ENCODE measurements at regions not wholly inside any gene's neighbourhood (a gene's known extent, or its start where the extent isn't known, plus 50 kb on each side); places are given as distances from the start of the nearest gene placed in this dataset.

DNA sequence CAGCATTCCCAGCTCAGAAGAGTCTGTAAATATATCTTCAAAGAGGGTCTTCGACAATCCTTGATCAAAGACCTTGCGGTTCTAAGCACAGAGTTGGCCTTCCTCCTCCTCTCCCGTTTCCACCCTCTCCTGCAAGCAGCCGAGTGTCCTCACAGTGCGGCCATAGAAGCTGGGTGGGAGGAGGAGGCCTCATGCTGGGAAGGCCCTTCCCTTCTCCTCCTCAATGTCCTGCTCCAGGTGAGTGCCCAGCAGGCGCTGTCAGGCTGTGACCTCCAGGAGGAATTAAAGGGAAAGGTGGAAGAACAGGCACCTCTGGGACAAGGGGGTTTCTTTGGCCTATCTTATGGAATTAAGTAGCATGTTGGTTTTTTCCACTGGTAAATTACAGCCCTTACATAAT is 674.2 kb upstream of the ARGLU1 start:
- peaks cover 9 to 11% of the 10 kb centered on the region in 2 experiments for H3K4me1 Mint-ChIP-seq
- no peaks in the 10 kb centered on the region for H3K9me3 Mint-ChIP-seq
- H3K9me3 ChIP-seq (ENCODE audit: control insufficient read depth, low read depth, low read length): no peaks in the 10 kb centered on the region
- no peak overlapping the region for H3K9ac ChIP-seq (ENCODE audit: extremely low read depth, insufficient read length, low read length)
- no peaks in the 10 kb centered on the region for H3K79me2 ChIP-seq (ENCODE audit: insufficient read depth, low read length)
- H3K4me2 ChIP-seq (ENCODE audit: insufficient read depth, insufficient read length, low read length): no peak overlapping the region
- no peak overlapping the region for H2BK20ac ChIP-seq (ENCODE audit: low read depth, low read length, poor library complexity, severe bottlenecking)
- no peaks in the 10 kb centered on the region for H3K79me1 ChIP-seq (ENCODE audit: insufficient read depth, low read depth, low read length, poor library complexity, severe bottlenecking)
- no peaks in the 10 kb centered on the region for H4K20me1 ChIP-seq (ENCODE audit: control insufficient read depth, insufficient read depth, insufficient read length)
- no peaks in the 10 kb centered on the region for H3K27me3 ChIP-seq (ENCODE audit: insufficient read depth, low read length)
- H2BK5ac ChIP-seq (ENCODE audit: insufficient read length, low read length): no peak overlapping the region
- no peak overlapping the region for H2AK5ac ChIP-seq (ENCODE audit: insufficient read length, low read length)
- H3T11ph ChIP-seq (ENCODE audit: low read length): no peak overlapping the region
- H3K27ac ChIP-seq (ENCODE audit: insufficient read length, low read depth, low read length): no peak overlapping the region
- H3K4me1 ChIP-seq (ENCODE audit: insufficient read depth, low read length): no peaks in the 10 kb centered on the region
- H3K36me3 Mint-ChIP-seq (ENCODE audit: insufficient read depth in 1 of 3, low read depth in 3 of 3): peaks cover 0 to 2% (median 0%) of the 10 kb centered on the region in 3 experiments; a peak in 1 of 7 replicates
- H2BK120ac ChIP-seq (ENCODE audit: low read depth, low read length, poor library complexity, severe bottlenecking): no peak overlapping the region
- no peak overlapping the region for H3K23ac ChIP-seq (ENCODE audit: insufficient read length, low read depth, low read length)
- no peak overlapping the region for H3K4me3 Mint-ChIP-seq
- no peak overlapping the region for H3K14ac ChIP-seq (ENCODE audit: insufficient read depth, low read length)
- no peak overlapping the region for H2BK15ac ChIP-seq (ENCODE audit: low read depth, low read length)
- no peak overlapping the region for H3K4ac ChIP-seq (ENCODE audit: low read depth, low read length)
- no peaks in the 10 kb centered on the region for H3K27me3 Mint-ChIP-seq (ENCODE audit: low read depth)
- H3K23me2 ChIP-seq (ENCODE audit: insufficient read length, low read depth, low read length, poor library complexity, severe bottlenecking): no peaks in the 10 kb centered on the region
- no peak for DNase-seq
- no peak overlapping the region for H4K8ac ChIP-seq (replicated peaks; ENCODE audit: insufficient read length, low read depth, low read length)
- H3K27ac Mint-ChIP-seq: no peak overlapping the region; a peak in 1 of 7 replicates
- H4K5ac ChIP-seq (ENCODE audit: insufficient read length, low read depth, low read length): no peak overlapping the region
- H2AFZ ChIP-seq (ENCODE audit: low read length): no peak overlapping the region
- no peak overlapping the region for H4K91ac ChIP-seq (ENCODE audit: insufficient read length, low read depth, low read length)
- no peak overlapping the region for H2BK12ac ChIP-seq (ENCODE audit: insufficient read length, low read depth, low read length)
- H3K56ac ChIP-seq (ENCODE audit: insufficient read length, low read depth, low read length): no peak overlapping the region
- no CpG with 5 or more reads among the region's 6 CpGs for WGBS (ENCODE audit: extremely low coverage, insufficient read length, low lambda C conversion rate)
- TF ChIP-seq, protein P1, sequence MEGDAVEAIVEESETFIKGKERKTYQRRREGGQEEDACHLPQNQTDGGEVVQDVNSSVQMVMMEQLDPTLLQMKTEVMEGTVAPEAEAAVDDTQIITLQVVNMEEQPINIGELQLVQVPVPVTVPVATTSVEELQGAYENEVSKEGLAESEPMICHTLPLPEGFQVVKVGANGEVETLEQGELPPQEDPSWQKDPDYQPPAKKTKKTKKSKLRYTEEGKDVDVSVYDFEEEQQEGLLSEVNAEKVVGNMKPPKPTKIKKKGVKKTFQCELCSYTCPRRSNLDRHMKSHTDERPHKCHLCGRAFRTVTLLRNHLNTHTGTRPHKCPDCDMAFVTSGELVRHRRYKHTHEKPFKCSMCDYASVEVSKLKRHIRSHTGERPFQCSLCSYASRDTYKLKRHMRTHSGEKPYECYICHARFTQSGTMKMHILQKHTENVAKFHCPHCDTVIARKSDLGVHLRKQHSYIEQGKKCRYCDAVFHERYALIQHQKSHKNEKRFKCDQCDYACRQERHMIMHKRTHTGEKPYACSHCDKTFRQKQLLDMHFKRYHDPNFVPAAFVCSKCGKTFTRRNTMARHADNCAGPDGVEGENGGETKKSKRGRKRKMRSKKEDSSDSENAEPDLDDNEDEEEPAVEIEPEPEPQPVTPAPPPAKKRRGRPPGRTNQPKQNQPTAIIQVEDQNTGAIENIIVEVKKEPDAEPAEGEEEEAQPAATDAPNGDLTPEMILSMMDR (conservative IDR thresholded peaks at IDR 0.05): no peak
- no peak overlapping the region for H3K18ac ChIP-seq (ENCODE audit: insufficient read length, low read depth, low read length)

Measured in H9 (cell line).